Common myeloid progenitor, CD34-positive (primary cell): ENCODE measurements at regions not wholly inside any gene's neighbourhood (a gene's known extent, or its start where the extent isn't known, plus 50 kb on each side); places are given as distances from the start of the nearest gene placed in this dataset.

ENCODE experiments used
- CTCF ChIA-PET: fragments of 350-600 bp; sonication (Branson Sonifier 250); formaldehyde crosslinking; loops from one replicate; lab custom pipeline; 2021; ENCODE audit warnings: antibody characterized with exemption; lab: Charles Lee
- POLR2A ChIA-PET: fragments of 350-600 bp; sonication (Branson Sonifier 250); formaldehyde crosslinking; loops from one replicate; lab custom pipeline; 2021; ENCODE audit warnings: antibody characterized with exemption; lab: Charles Lee
- DNase-seq, 3 donors: peaks; one replicate each; pipeline versions ENCODE4 v3.0.0 to v3.0.0-alpha.2; 2013
- H3K27ac ChIP-seq, 2 experiments: 1 replicate in 1 of 2; 2 replicates in 1 of 2; pipeline ENCODE4 v1.7.0; 2013; ENCODE audit warnings: inconsistent platforms in 2 of 2, low read length in 2 of 2, mild to moderate bottlenecking in 2 of 2, low read depth in 1 of 2, moderate library complexity in 1 of 2; ENCODE audit not compliant: severe bottlenecking in 2 of 2, insufficient read depth in 1 of 2, poor library complexity in 1 of 2
- H3K27me3 ChIP-seq, 5 experiments: replicated peaks in 2 of 5; 1 replicate in 3 of 5; 2 replicates in 2 of 5; pipeline versions ENCODE4 v1.6.1 to v1.7.0; 2013; ENCODE audit warnings: low read length in 4 of 5, mild to moderate bottlenecking in 2 of 5, moderate library complexity in 2 of 5, inconsistent platforms in 1 of 5; ENCODE audit not compliant: insufficient read depth in 5 of 5, control insufficient read depth in 4 of 5
- H3K36me3 ChIP-seq, 4 experiments: 1 replicate in 2 of 4; 2 replicates in 2 of 4; pipeline versions ENCODE4 v1.6.1 to v1.7.0; 2013; ENCODE audit warnings: low read length in 3 of 4, control low read depth in 1 of 4, mild to moderate bottlenecking in 1 of 4; ENCODE audit not compliant: control insufficient read depth in 4 of 4, insufficient read depth in 4 of 4
- H3K4me1 ChIP-seq, 4 experiments: 1 replicate in 3 of 4; 2 replicates in 1 of 4; pipeline versions ENCODE4 v1.6.1 to v1.7.1; 2013; ENCODE audit warnings: low read length in 3 of 4, mild to moderate bottlenecking in 3 of 4, control low read depth in 1 of 4, inconsistent platforms in 1 of 4, moderate library complexity in 1 of 4; ENCODE audit not compliant: control insufficient read depth in 4 of 4, insufficient read depth in 4 of 4; ENCODE audit errors: control extremely low read depth in 1 of 4
- H3K4me3 ChIP-seq, 7 experiments: 1 replicate in 4 of 7; 2 replicates in 3 of 7; pipeline versions ENCODE4 v1.5.1 to v1.7.0; 2013; ENCODE audit warnings: mild to moderate bottlenecking in 7 of 7, low read length in 6 of 7, moderate library complexity in 6 of 7, inconsistent platforms in 2 of 7, low read depth in 2 of 7, control low read depth in 1 of 7; ENCODE audit not compliant: insufficient read depth in 4 of 7, control insufficient read depth in 1 of 7; ENCODE audit errors: extremely low read depth in 1 of 7
- H3K9me3 ChIP-seq, 5 experiments: 1 replicate in 4 of 5; 2 replicates in 1 of 5; pipeline versions ENCODE4 v1.6.1 to v1.7.1; 2013; ENCODE audit warnings: low read length in 4 of 5, mild to moderate bottlenecking in 2 of 5, inconsistent platforms in 1 of 5, low read depth in 1 of 5, moderate library complexity in 1 of 5; ENCODE audit not compliant: control insufficient read depth in 4 of 5, insufficient read depth in 2 of 5; ENCODE audit errors: control extremely low read depth in 1 of 5
- WGBS: methylation state at CpG from one replicate; pipeline ENCODE4 v1.1.5; 2013; ENCODE audit not compliant: insufficient coverage; 5-methylcytosine and 5-hydroxymethylcytosine counted together

DNA sequence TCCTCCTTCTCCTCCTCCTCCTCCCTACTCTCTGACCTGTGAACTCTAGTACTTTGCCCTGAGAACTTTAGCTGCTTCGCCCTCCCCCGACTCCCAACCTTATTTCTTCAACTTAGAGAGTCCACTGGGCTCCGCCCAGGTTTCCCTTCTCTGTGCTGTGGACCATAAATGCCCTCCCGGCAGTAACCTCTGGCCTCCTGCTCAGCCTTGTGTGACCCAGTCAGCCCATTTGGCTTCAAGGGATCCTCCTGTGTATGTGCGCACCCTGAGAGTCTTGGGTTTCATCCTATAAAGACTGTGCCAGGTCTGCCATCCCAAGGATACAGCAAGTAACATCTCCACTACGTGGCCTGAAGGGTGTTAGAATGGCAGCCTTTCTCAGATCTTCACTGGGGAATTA is 275.6 kb upstream of the C16orf82 start:
- Histone ChIP-seq H3K27ac (no peak overlapping the region), H3K36me3 (no peaks in the 10 kb centered on the region), H3K4me1 (no peaks in the 10 kb centered on the region), H3K27me3 (peaks cover 0 to 5% (median 0%) of the 10 kb centered on the region in 5 experiments), H3K9me3 (peaks cover 0 to 2% (median 0%) of the 10 kb centered on the region in 5 experiments), H3K4me3 (no peak overlapping the region)
- ChIA-PET CTCF (no interaction called here), POLR2A (no interaction called here)
- DNase-seq: no peak
- 81% methylated on average over 3 of the region's 6 CpGs for WGBS

- H3K4me1 ChIP-seq: no peaks in the 10 kb centered on the region
- WGBS: 21% methylated on average over 3 of the region's 3 CpGs
- H3K9me3 ChIP-seq: no peaks in the 10 kb centered on the region
- peaks cover 0 to 3% (median 0%) of the 10 kb centered on the region in 5 experiments for H3K27me3 ChIP-seq
- no peak overlapping the region for H3K4me3 ChIP-seq
- H3K36me3 ChIP-seq: no peaks in the 10 kb centered on the region
- no peak overlapping the region for H3K27ac ChIP-seq
- ChIA-PET POLR2A (no interaction called here), CTCF (no interaction called here)
- no peak for DNase-seq
These were observed 271.5 kb upstream of the C16orf82 start for GRCh38 chr16:26795184-26795583.

GRCh38 chr16:26801628-26802027 is 265.1 kb upstream of the C16orf82 start:
- no peaks in the 10 kb centered on the region for H3K4me1 ChIP-seq
- no peak overlapping the region for H3K4me3 ChIP-seq
- H3K27me3 ChIP-seq: no peaks in the 10 kb centered on the region
- H3K36me3 ChIP-seq: no peaks in the 10 kb centered on the region
- CTCF ChIA-PET: no interaction called here
- no peaks in the 10 kb centered on the region for H3K9me3 ChIP-seq
- POLR2A ChIA-PET: no interaction called here
- no peak overlapping the region for H3K27ac ChIP-seq
- DNase-seq: no peak
- no CpG with 5 or more reads among the region's 3 CpGs for WGBS

GRCh38 chr16:26802440-26802839 is 264.3 kb upstream of the C16orf82 start:
- Histone ChIP-seq H3K27me3 (no peaks in the 10 kb centered on the region), H3K36me3 (no peaks in the 10 kb centered on the region), H3K9me3 (no peaks in the 10 kb centered on the region), H3K27ac (no peak overlapping the region), H3K4me3 (no peak overlapping the region), H3K4me1 (no peaks in the 10 kb centered on the region)
- DNase-seq: no peak
- ChIA-PET POLR2A (no interaction called here), CTCF (no interaction called here)
- WGBS: 60% methylated on average over 1 of the region's 4 CpGs

DNA sequence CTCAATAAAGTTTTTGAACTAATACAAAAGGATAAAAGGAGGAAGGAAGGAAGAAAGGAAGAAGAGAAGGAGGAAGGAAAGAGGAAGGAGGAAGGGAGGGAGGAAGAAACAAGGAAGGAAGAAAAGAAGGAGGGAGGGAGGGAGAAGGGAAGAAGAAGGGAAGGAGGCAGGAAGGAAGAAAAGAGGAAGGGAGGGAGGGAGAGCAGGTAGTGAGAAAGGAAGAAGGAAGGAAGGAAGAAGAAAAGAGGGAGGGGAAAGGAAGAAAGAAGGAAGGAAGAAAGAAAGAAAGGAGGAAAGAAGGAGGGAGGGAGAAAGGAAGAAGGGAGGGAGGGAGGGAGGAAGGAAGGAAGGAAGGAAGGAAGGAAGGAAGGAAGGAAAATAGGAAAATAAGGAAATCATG is 263.8 kb upstream of the C16orf82 start:
- Histone ChIP-seq H3K27ac (no peak overlapping the region), H3K4me1 (no peaks in the 10 kb centered on the region), H3K36me3 (no peaks in the 10 kb centered on the region), H3K4me3 (no peak overlapping the region), H3K9me3 (no peaks in the 10 kb centered on the region), H3K27me3 (no peaks in the 10 kb centered on the region)
- ChIA-PET CTCF (no interaction called here), POLR2A (no interaction called here)
- DNase-seq: no peak

DNA sequence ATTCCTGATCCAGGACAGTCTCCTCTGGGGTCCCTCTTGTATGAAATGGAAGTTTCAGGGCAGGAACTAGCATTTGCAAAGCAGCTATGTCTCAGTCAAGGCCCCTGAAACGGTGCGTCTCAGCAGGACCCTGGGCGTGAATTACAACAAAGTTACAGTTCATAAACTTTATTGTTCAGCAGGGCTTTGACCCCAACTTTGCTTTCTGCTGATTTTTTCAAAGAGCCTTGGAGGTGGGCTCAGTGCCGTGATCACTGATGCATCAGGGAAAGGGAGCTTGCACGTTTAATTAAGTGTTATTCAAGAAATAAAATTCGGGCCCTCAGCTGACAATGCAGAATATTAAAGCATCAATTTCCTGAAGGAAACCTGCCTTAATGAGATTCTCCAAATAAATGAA is 260.1 kb upstream of the C16orf82 start:
- Histone ChIP-seq H3K36me3 (no peaks in the 10 kb centered on the region), H3K9me3 (peaks cover 0 to 6% (median 3%) of the 10 kb centered on the region in 5 experiments), H3K27me3 (no peaks in the 10 kb centered on the region), H3K4me3 (no peak overlapping the region), H3K4me1 (no peaks in the 10 kb centered on the region), H3K27ac (no peak overlapping the region)
- no peak for DNase-seq
- CTCF ChIA-PET: no interaction called here
- POLR2A ChIA-PET: no interaction called here
- WGBS: 90% methylated on average over 6 of the region's 6 CpGs

- H3K27ac ChIP-seq: no peak overlapping the region
- CTCF ChIA-PET: no interaction called here
- no peaks in the 10 kb centered on the region for H3K4me1 ChIP-seq
- no peaks in the 10 kb centered on the region for H3K27me3 ChIP-seq
- peaks cover 0 to 6% (median 3%) of the 10 kb centered on the region in 5 experiments for H3K9me3 ChIP-seq
- H3K36me3 ChIP-seq: no peaks in the 10 kb centered on the region
- POLR2A ChIA-PET: no interaction called here
- DNase-seq: no peak
- H3K4me3 ChIP-seq: no peak overlapping the region
- 69% methylated on average over 2 of the region's 2 CpGs for WGBS
These were observed 257.3 kb upstream of the C16orf82 start for GRCh38 chr16:26809461-26809860.
